ENCODE measurements at regions not wholly inside any gene's neighbourhood (a gene's known extent, or its start where the extent isn't known, plus 50 kb on each side); places are given as distances from the start of the nearest gene placed in this dataset.
"Not testable (repeated sequence)": the region's sequence is repeated elsewhere in the genome, so short reads cannot be mapped to it uniquely, and the experiment has no call there.

DNA sequence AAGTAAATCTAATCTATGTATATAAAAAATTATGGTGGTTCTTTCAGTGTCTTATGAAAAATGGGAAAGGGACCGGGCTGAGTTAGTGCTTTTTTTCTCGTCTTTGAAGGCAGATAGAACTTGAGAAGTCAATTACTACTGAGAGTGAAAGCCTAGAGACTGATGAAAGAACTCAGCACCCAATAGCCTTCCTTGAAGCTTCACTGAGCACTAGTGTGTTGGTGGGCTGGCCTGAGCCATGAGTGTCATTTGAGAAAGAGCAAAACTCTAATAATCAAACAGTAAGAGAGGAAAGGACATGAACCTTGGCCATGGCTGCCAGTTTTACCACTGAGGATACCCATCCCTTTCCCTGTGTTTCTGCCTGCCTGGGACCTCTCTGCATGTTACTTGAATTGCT is 428.3 kb upstream of the RASGRP1 start:
- TF ChIP-seq, protein P1, sequence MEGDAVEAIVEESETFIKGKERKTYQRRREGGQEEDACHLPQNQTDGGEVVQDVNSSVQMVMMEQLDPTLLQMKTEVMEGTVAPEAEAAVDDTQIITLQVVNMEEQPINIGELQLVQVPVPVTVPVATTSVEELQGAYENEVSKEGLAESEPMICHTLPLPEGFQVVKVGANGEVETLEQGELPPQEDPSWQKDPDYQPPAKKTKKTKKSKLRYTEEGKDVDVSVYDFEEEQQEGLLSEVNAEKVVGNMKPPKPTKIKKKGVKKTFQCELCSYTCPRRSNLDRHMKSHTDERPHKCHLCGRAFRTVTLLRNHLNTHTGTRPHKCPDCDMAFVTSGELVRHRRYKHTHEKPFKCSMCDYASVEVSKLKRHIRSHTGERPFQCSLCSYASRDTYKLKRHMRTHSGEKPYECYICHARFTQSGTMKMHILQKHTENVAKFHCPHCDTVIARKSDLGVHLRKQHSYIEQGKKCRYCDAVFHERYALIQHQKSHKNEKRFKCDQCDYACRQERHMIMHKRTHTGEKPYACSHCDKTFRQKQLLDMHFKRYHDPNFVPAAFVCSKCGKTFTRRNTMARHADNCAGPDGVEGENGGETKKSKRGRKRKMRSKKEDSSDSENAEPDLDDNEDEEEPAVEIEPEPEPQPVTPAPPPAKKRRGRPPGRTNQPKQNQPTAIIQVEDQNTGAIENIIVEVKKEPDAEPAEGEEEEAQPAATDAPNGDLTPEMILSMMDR (IDR thresholded peaks at IDR 0.05; ENCODE audit: low read depth, low read length, missing control alignments): no peak
- H3K4me3 ChIP-seq (replicated peaks; ENCODE audit: low read depth, low read length): no peak overlapping the region
- DNase-seq (ENCODE audit: extremely low read depth, low read depth): no peak

DNA sequence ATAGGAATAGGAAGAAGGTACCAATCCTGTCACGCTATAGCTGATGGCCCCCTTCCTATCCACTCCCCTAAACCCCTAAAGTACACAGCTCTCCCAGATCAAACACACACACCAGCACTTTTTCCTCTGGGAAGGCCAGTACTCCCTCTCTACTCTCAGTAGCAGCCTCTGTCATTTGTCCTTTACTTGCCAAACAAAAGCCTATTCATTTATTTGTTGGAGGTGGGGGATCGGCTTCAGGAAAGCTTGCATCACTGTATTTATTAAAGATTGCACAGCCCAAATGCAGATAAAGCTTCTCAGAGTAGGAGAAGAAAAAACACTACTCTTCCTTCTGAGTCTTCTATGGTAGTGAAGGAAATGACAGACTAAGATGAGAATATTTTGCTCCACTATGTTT is 429.7 kb upstream of the RASGRP1 start:
- no peak overlapping the region for H3K4me3 ChIP-seq (replicated peaks; ENCODE audit: low read depth, low read length)
- TF ChIP-seq, protein P1 (IDR thresholded peaks at IDR 0.05; ENCODE audit: low read depth, low read length, missing control alignments): no peak
- DNase-seq (ENCODE audit: extremely low read depth, low read depth): no peak

DNA sequence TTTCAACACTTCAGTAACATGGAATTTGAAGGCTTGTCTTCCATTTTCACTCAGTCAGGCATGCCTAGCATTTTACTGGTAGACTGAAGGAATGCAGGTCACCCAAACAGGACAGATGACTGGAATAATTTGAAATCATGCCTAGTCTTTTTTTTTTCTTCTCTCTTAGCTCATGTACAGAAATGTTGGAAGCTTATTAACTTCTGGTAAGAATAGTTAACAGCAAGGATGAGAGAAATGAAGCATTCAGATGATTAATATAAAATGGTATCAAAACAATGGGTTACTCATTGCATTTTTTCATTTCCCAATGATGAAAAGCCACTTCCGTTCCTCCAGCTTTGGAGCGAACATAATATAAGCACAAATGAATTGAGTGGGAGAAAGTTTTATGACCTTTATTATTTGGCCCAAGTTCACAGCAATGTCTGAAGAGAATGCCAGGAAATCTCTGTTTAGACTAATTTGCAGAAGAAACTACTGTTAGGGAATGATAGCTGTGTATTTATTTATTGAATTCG is 431.6 kb upstream of the RASGRP1 start:
- no peak overlapping the region for H3K4me3 ChIP-seq (replicated peaks; ENCODE audit: low read depth, low read length)
- TF ChIP-seq, protein P1 (IDR thresholded peaks at IDR 0.05; ENCODE audit: low read depth, low read length, missing control alignments): no peak
- peak; percentile 63 for DNase-seq (ENCODE audit: extremely low read depth, low read depth)

- H3K4me3 ChIP-seq (replicated peaks; ENCODE audit: low read depth, low read length): no peak overlapping the region
- DNase-seq (ENCODE audit: extremely low read depth, low read depth): no peak
- TF ChIP-seq, protein P1 (IDR thresholded peaks at IDR 0.05; ENCODE audit: low read depth, low read length, missing control alignments): no peak
These were observed 433.2 kb upstream of the RASGRP1 start for GRCh38 chr15:38997841-38998240.

- TF ChIP-seq, protein P1 (IDR thresholded peaks at IDR 0.05; ENCODE audit: low read depth, low read length, missing control alignments): no peak
- H3K4me3 ChIP-seq (replicated peaks; ENCODE audit: low read depth, low read length): no peak overlapping the region
- no peak for DNase-seq (ENCODE audit: extremely low read depth, low read depth)
These were observed 435.6 kb upstream of the RASGRP1 start for GRCh38 chr15:39000008-39000734.

- no peak overlapping the region for H3K4me3 ChIP-seq (replicated peaks; ENCODE audit: low read depth, low read length)
- TF ChIP-seq, protein P1 (IDR thresholded peaks at IDR 0.05; ENCODE audit: low read depth, low read length, missing control alignments): no peak
- DNase-seq (ENCODE audit: extremely low read depth, low read depth): no peak
These were observed 445.1 kb upstream of the RASGRP1 start for GRCh38 chr15:39009740-39010139.

GRCh38 chr15:39011066-39011465 is 446.5 kb upstream of the RASGRP1 start:
- DNase-seq (ENCODE audit: extremely low read depth, low read depth); H3K4me3 ChIP-seq (replicated peaks; ENCODE audit: low read depth, low read length): not testable (repeated sequence)

Data from HFF-Myc (cell line).